Endothelial cell of umbilical vein (primary cell): ENCODE measurements at regions not wholly inside any gene's neighbourhood (a gene's known extent, or its start where the extent isn't known, plus 50 kb on each side); places are given as distances from the start of the nearest gene placed in this dataset.

Source experiments
- BruUV-seq: library from RNA; stranded (reverse); fragments of 400-500 nt; replicated peaks from 2 replicates; lab custom pipeline; 2021; lab: Mats Ljungman, UMichigan
- CTCF ChIA-PET: fragments of 300-600, 350-600 bp; sonication (Branson Sonifier 250); formaldehyde crosslinking; loops from one replicate; lab custom pipeline; 2021; ENCODE audit warnings: antibody characterized with exemption, inconsistent platforms; lab: Charles Lee
- POLR2A ChIA-PET: fragments of 300-600, 350-600 bp; sonication (Branson Sonifier 250); formaldehyde crosslinking; loops from one replicate; lab custom pipeline; 2021; ENCODE audit warnings: antibody characterized with exemption, inconsistent platforms; lab: Charles Lee
- DNase-seq: peaks from one replicate; pipeline ENCODE4 v3.0.0-alpha.2; 2011; ENCODE audit warnings: low read depth, low spot score
- FAIRE-seq: peaks from 2 replicates; lab custom pipeline; 2011; peaks lifted over from hg19 to GRCh38; lab: Jason Lieb, UNC
- H2AFZ ChIP-seq: 2 replicates; pipeline ENCODE4 v1.6.0; 2012; ENCODE audit warnings: low read depth, low read length, control low read depth, inconsistent platforms
- H3K27ac ChIP-seq: 2 replicates; pipeline ENCODE4 v1.5.1; 2011; ENCODE audit warnings: low read depth, mild to moderate bottlenecking, control low read depth, low read length, moderate library complexity; ENCODE audit not compliant: insufficient read depth
- H3K27me3 ChIP-seq, 2 experiments: 2 replicates each; pipeline versions ENCODE4 v1.6.0 to v1.6.1; 2011; ENCODE audit warnings: low read length in 2 of 2, mixed read lengths in 1 of 2; ENCODE audit not compliant: control insufficient read depth in 2 of 2, insufficient read depth in 2 of 2
- H3K36me3 ChIP-seq, 2 experiments: 2 replicates in 1 of 2; 3 replicates in 1 of 2; pipeline ENCODE4 v1.5.1; 2011; ENCODE audit warnings: low read length in 2 of 2, mild to moderate bottlenecking in 1 of 2, moderate library complexity in 1 of 2; ENCODE audit not compliant: control insufficient read depth in 2 of 2, insufficient read depth in 2 of 2; ENCODE audit errors: extremely low read depth in 1 of 2
- H3K4me1 ChIP-seq: 3 replicates; pipeline ENCODE4 v1.5.1; 2011; ENCODE audit warnings: mild to moderate bottlenecking, low read length; ENCODE audit not compliant: control insufficient read depth, insufficient read depth; ENCODE audit errors: extremely low read depth
- H3K4me2 ChIP-seq: 2 replicates; pipeline ENCODE4 v1.6.1; 2011; ENCODE audit warnings: low read length, control low read depth, mixed read lengths; ENCODE audit not compliant: insufficient read depth
- H3K4me3 ChIP-seq, 3 experiments: fragments of 200-600 bp in 1 of 3; sonication (generic), shearing (Covaris generic) in 1 of 3; replicated peaks in 1 of 3; 2 replicates each; pipeline ENCODE4 v1.5.1; 2011 to 2016; ENCODE audit warnings: control low read depth in 3 of 3, low read length in 3 of 3, mild to moderate bottlenecking in 2 of 3, inconsistent platforms in 1 of 3, low read depth in 1 of 3, moderate library complexity in 1 of 3; ENCODE audit not compliant: insufficient read depth in 1 of 3
- H3K79me2 ChIP-seq: 2 replicates; pipeline ENCODE4 v1.6.0; 2012; ENCODE audit warnings: low read length, inconsistent platforms; ENCODE audit not compliant: control insufficient read depth, insufficient read depth
- H3K9ac ChIP-seq: replicated peaks from 2 replicates; pipeline ENCODE3; 2011; ENCODE audit warnings: low read length, control low read depth; ENCODE audit not compliant: insufficient read depth; ENCODE audit errors: extremely low read depth
- H3K9me1 ChIP-seq: replicated peaks from 3 replicates; pipeline ENCODE4 v1.6.0; 2011; ENCODE audit warnings: mild to moderate bottlenecking, low read length; ENCODE audit not compliant: control insufficient read depth, insufficient read depth; ENCODE audit errors: extremely low read depth
- H3K9me3 ChIP-seq: replicated peaks from 2 replicates; pipeline ENCODE4 v1.5.1; 2012; ENCODE audit warnings: low read length, inconsistent platforms; ENCODE audit not compliant: control insufficient read depth, insufficient read depth
- H4K20me1 ChIP-seq: replicated peaks from 2 replicates; pipeline ENCODE3; 2011; ENCODE audit warnings: mild to moderate bottlenecking, low read length; ENCODE audit not compliant: control insufficient read depth, insufficient read depth; ENCODE audit errors: extremely low read depth
- GATA2 ChIP-seq: IDR thresholded peaks from 2 replicates; pipeline ENCODE4 v1.7.0; 2011; ENCODE audit warnings: low read depth, mild to moderate bottlenecking, moderate library complexity, mixed read lengths, low read length; ENCODE audit not compliant: insufficient read length, insufficient read depth
- JUN ChIP-seq: IDR thresholded peaks from 2 replicates; pipeline ENCODE4 v1.6.1; 2011; ENCODE audit warnings: borderline replicate concordance, low read depth; ENCODE audit not compliant: insufficient read length, insufficient read depth
- MYC ChIP-seq: IDR thresholded peaks from one replicate; pipeline ENCODE4 v1.6.1; 2011; ENCODE audit warnings: mild to moderate bottlenecking, low read depth, low read length
- POLR2A ChIP-seq: IDR thresholded peaks from 2 replicates; pipeline ENCODE4 v1.6.1; 2012; ENCODE audit warnings: low read depth, mild to moderate bottlenecking, control low read depth, low read length
- POLR2AphosphoS5 ChIP-seq: IDR thresholded peaks from 2 replicates; pipeline ENCODE4 v1.6.1; 2012; ENCODE audit warnings: low read depth, mild to moderate bottlenecking, control low read depth, low read length, moderate library complexity; ENCODE audit not compliant: insufficient read depth
- dilution Hi-C: fragments of 300-500 bp; cut with MboI; formaldehyde crosslinking; loops from one replicate; pipeline ENCODE4 v1.15.0; 2019; ENCODE audit warnings: low sequenced_read_pairs; ENCODE audit not compliant: extremely low pct_ligation_motif_present
- intact Hi-C: fragments of 100-400 bp; cut with micrococcal nuclease; formaldehyde crosslinking; loops from one replicate; pipeline ENCODE4 v1.10.0; 2022
- TF ChIP-seq, protein P1 (sequence below), 2 donors: IDR thresholded peaks; 1 replicate in 1 of 2; 2 replicates in 1 of 2; pipeline ENCODE4 v1.5.1; 2011; ENCODE audit warnings: low read length in 2 of 2, mild to moderate bottlenecking in 2 of 2, moderate library complexity in 2 of 2, control low read depth in 1 of 2, inconsistent platforms in 1 of 2, low read depth in 1 of 2; ENCODE audit not compliant: insufficient read depth in 1 of 2; ENCODE audit errors: extremely low read depth in 1 of 2

DNA sequence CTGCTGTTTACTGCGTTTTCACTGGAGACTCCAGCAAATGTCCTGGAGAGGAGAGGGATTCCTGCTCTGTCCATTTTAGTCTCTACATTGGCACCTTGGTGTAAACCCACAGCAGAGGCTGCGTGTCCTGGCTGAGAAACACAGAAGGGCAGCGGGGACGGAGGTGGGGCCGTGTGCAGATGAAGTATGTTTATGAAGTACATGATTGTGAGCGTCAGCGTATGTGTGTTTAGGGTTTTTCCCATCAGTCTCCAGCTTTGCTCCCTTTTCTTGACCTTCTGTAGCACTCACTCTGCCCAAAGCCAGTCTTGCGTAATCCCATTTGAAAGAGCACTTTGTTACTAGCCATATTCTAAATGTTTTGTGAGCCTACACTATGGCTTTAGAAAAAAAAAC, 750.7 kb upstream of the SORCS1 start:
- POLR2A ChIA-PET: no interaction called here
- H3K4me2 ChIP-seq: no peak overlapping the region
- CTCF ChIA-PET: no interaction called here
- H2AFZ ChIP-seq: no peak overlapping the region
- TF ChIP-seq JUN (no peak), GATA2 (no peak), MYC (no peak), POLR2A (no peak), POLR2AphosphoS5 (no peak)
- TF ChIP-seq, protein P1, sequence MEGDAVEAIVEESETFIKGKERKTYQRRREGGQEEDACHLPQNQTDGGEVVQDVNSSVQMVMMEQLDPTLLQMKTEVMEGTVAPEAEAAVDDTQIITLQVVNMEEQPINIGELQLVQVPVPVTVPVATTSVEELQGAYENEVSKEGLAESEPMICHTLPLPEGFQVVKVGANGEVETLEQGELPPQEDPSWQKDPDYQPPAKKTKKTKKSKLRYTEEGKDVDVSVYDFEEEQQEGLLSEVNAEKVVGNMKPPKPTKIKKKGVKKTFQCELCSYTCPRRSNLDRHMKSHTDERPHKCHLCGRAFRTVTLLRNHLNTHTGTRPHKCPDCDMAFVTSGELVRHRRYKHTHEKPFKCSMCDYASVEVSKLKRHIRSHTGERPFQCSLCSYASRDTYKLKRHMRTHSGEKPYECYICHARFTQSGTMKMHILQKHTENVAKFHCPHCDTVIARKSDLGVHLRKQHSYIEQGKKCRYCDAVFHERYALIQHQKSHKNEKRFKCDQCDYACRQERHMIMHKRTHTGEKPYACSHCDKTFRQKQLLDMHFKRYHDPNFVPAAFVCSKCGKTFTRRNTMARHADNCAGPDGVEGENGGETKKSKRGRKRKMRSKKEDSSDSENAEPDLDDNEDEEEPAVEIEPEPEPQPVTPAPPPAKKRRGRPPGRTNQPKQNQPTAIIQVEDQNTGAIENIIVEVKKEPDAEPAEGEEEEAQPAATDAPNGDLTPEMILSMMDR (IDR thresholded peaks at IDR 0.05; ENCODE audit: extremely low read depth in 1 of 2, insufficient read depth in 1 of 2, low read depth in 1 of 2, low read length in 2 of 2): no peak
- dilution Hi-C loops (no loop called here), intact Hi-C loops (no loop called here)
- no peak overlapping the region for H3K4me3 ChIP-seq
- no peaks in the 10 kb centered on the region for H3K27me3 ChIP-seq
- no peak overlapping the region for H3K27ac ChIP-seq
- H3K9me1 ChIP-seq: no peaks in the 10 kb centered on the region
- H3K9ac ChIP-seq: no peak overlapping the region
- H3K36me3 ChIP-seq: no peaks in the 10 kb centered on the region
- no peak for FAIRE-seq
- no TSS peak for BruUV-seq
- no peaks in the 10 kb centered on the region for H3K79me2 ChIP-seq
- H3K9me3 ChIP-seq: peaks cover 5% of the 10 kb centered on the region
- no peaks in the 10 kb centered on the region for H3K4me1 ChIP-seq
- DNase-seq: no peak
- no peaks in the 10 kb centered on the region for H4K20me1 ChIP-seq
